Activated naive CD8-positive, alpha-beta T cell treated with anti-CD3 and anti-CD28 coated beads, Interleukin-2, amount 50 U/mL, for 24 hours (primary cell): ENCODE measurements at regions not wholly inside any gene's neighbourhood (a gene's known extent, or its start where the extent isn't known, plus 50 kb on each side); places are given as distances from the start of the nearest gene placed in this dataset.

Experiments
- ATAC-seq: fragments of 150-1000 bp; cut with Tn5 transposase; one replicate; pipeline ENCODE4 v1.10.0; 2021
- DNase-seq: peaks from one replicate; pipeline ENCODE4 v3.0.0; 2021
- H3K27ac Mint-ChIP-seq: one replicate; pipeline ENCODE4 v1.8.0; 2021; ENCODE audit warnings: mild to moderate bottlenecking, mixed read lengths
- H3K27me3 Mint-ChIP-seq: one replicate; pipeline ENCODE4 v1.8.0; 2021; ENCODE audit warnings: mixed read lengths
- H3K36me3 Mint-ChIP-seq: one replicate; pipeline ENCODE4 v1.8.0; 2021; ENCODE audit warnings: low read depth, mixed read lengths
- H3K4me1 Mint-ChIP-seq: one replicate; pipeline ENCODE4 v1.8.0; 2021; ENCODE audit warnings: mixed read lengths
- H3K4me3 Mint-ChIP-seq: one replicate; pipeline ENCODE4 v1.8.0; 2021; ENCODE audit warnings: mild to moderate bottlenecking, moderate library complexity, mixed read lengths
- H3K9me3 Mint-ChIP-seq: one replicate; pipeline ENCODE4 v1.8.0; 2021; ENCODE audit warnings: mixed read lengths

- DNase-seq (no peak), ATAC-seq (no peak)
- Mint-ChIP-seq H3K4me3 (no peak overlapping the region), H3K4me1 (peaks cover 11% of the 10 kb centered on the region), H3K27ac (no peak overlapping the region), H3K9me3 (no peaks in the 10 kb centered on the region), H3K36me3 (no peaks in the 10 kb centered on the region), H3K27me3 (peaks cover 11% of the 10 kb centered on the region)
Measured at GRCh38 chr2:204183608-204184007, 247.0 kb downstream of the ICOS start.

- H3K4me3 Mint-ChIP-seq, result no peak overlapping the region
- ATAC-seq (no peak), DNase-seq (no peak)
- H3K27ac Mint-ChIP-seq, result no peak overlapping the region
- no peaks in the 10 kb centered on the region for H3K36me3 Mint-ChIP-seq
- H3K27me3 Mint-ChIP-seq, result peaks cover 8% of the 10 kb centered on the region
- peaks cover 11% of the 10 kb centered on the region for H3K4me1 Mint-ChIP-seq
- no peaks in the 10 kb centered on the region for H3K9me3 Mint-ChIP-seq
Measured at GRCh38 chr2:204184226-204184625, 247.7 kb downstream of the ICOS start.

GRCh38 chr2:204187229-204188083 lies 250.9 kb downstream of the ICOS start:
- peaks cover 11% of the 10 kb centered on the region for H3K4me1 Mint-ChIP-seq
- no peak for DNase-seq
- no peaks in the 10 kb centered on the region for H3K9me3 Mint-ChIP-seq
- H3K27me3 Mint-ChIP-seq, result no peaks in the 10 kb centered on the region
- ATAC-seq, result no peak
- no peak overlapping the region for H3K27ac Mint-ChIP-seq
- no peak overlapping the region for H3K4me3 Mint-ChIP-seq
- no peaks in the 10 kb centered on the region for H3K36me3 Mint-ChIP-seq

- Mint-ChIP-seq H3K27me3 (peaks cover 2% of the 10 kb centered on the region), H3K9me3 (no peaks in the 10 kb centered on the region), H3K4me1 (peaks cover 11% of the 10 kb centered on the region), H3K4me3 (no peak overlapping the region), H3K27ac (no peak overlapping the region), H3K36me3 (no peaks in the 10 kb centered on the region)
- ATAC-seq (no peak), DNase-seq (no peak)
Measured at GRCh38 chr2:204191574-204191973, 255.0 kb downstream of the ICOS start.

GRCh38 chr2:204195498-204195897 lies 258.9 kb downstream of the ICOS start:
- no peaks in the 10 kb centered on the region for H3K36me3 Mint-ChIP-seq
- no peak for ATAC-seq
- no peaks in the 10 kb centered on the region for H3K4me1 Mint-ChIP-seq
- no peaks in the 10 kb centered on the region for H3K9me3 Mint-ChIP-seq
- no peak overlapping the region for H3K4me3 Mint-ChIP-seq
- no peak overlapping the region for H3K27ac Mint-ChIP-seq
- DNase-seq, result no peak
- H3K27me3 Mint-ChIP-seq, result peaks cover 2% of the 10 kb centered on the region

- Mint-ChIP-seq H3K27ac (no peak overlapping the region), H3K4me1 (no peaks in the 10 kb centered on the region), H3K27me3 (peaks cover 7% of the 10 kb centered on the region), H3K36me3 (no peaks in the 10 kb centered on the region), H3K9me3 (no peaks in the 10 kb centered on the region), H3K4me3 (no peak overlapping the region)
- DNase-seq, result no peak
- no peak for ATAC-seq
Measured at GRCh38 chr2:204197336-204198005, 260.9 kb downstream of the ICOS start.

GRCh38 chr2:204199357-204199756 lies 262.8 kb downstream of the ICOS start:
- no peak for ATAC-seq
- Mint-ChIP-seq H3K4me1 (no peaks in the 10 kb centered on the region), H3K4me3 (no peak overlapping the region), H3K27ac (no peak overlapping the region), H3K36me3 (no peaks in the 10 kb centered on the region), H3K9me3 (no peaks in the 10 kb centered on the region), H3K27me3 (peaks cover 7% of the 10 kb centered on the region)
- no peak for DNase-seq

- no peaks in the 10 kb centered on the region for H3K36me3 Mint-ChIP-seq
- no peaks in the 10 kb centered on the region for H3K4me1 Mint-ChIP-seq
- no peaks in the 10 kb centered on the region for H3K9me3 Mint-ChIP-seq
- DNase-seq (no peak), ATAC-seq (no peak)
- no peak overlapping the region for H3K27ac Mint-ChIP-seq
- H3K4me3 Mint-ChIP-seq, result no peak overlapping the region
- H3K27me3 Mint-ChIP-seq, result peaks cover 13% of the 10 kb centered on the region
Measured at GRCh38 chr2:204201507-204201906, 264.9 kb downstream of the ICOS start.

- no peaks in the 10 kb centered on the region for H3K9me3 Mint-ChIP-seq
- H3K27me3 Mint-ChIP-seq, result peaks cover 15% of the 10 kb centered on the region
- DNase-seq (no peak), ATAC-seq (no peak)
- H3K4me3 Mint-ChIP-seq, result no peak overlapping the region
- no peak overlapping the region for H3K27ac Mint-ChIP-seq
- H3K36me3 Mint-ChIP-seq, result no peaks in the 10 kb centered on the region
- H3K4me1 Mint-ChIP-seq, result no peaks in the 10 kb centered on the region
Measured at GRCh38 chr2:204202253-204202652, 265.7 kb downstream of the ICOS start.

- no peaks in the 10 kb centered on the region for H3K9me3 Mint-ChIP-seq
- no peak for DNase-seq
- no peaks in the 10 kb centered on the region for H3K36me3 Mint-ChIP-seq
- no peaks in the 10 kb centered on the region for H3K4me1 Mint-ChIP-seq
- ATAC-seq, result no peak
- no peak overlapping the region for H3K27ac Mint-ChIP-seq
- H3K4me3 Mint-ChIP-seq, result no peak overlapping the region
- peaks cover 15% of the 10 kb centered on the region for H3K27me3 Mint-ChIP-seq
Measured at GRCh38 chr2:204203704-204204103, 267.1 kb downstream of the ICOS start.

- no peaks in the 10 kb centered on the region for H3K36me3 Mint-ChIP-seq
- DNase-seq (no peak), ATAC-seq (no peak)
- H3K27ac Mint-ChIP-seq, result no peak overlapping the region
- no peak overlapping the region for H3K4me3 Mint-ChIP-seq
- no peaks in the 10 kb centered on the region for H3K9me3 Mint-ChIP-seq
- peaks cover 15% of the 10 kb centered on the region for H3K27me3 Mint-ChIP-seq
- no peaks in the 10 kb centered on the region for H3K4me1 Mint-ChIP-seq
Measured at GRCh38 chr2:204205082-204205481, 268.5 kb downstream of the ICOS start.

GRCh38 chr2:204205538-204205937 lies 269.0 kb downstream of the ICOS start:
- Mint-ChIP-seq H3K4me1 (no peaks in the 10 kb centered on the region), H3K27ac (no peak overlapping the region), H3K36me3 (no peaks in the 10 kb centered on the region), H3K27me3 (peaks cover 15% of the 10 kb centered on the region), H3K9me3 (no peaks in the 10 kb centered on the region), H3K4me3 (no peak overlapping the region)
- no peak for DNase-seq
- ATAC-seq, result no peak

- Mint-ChIP-seq H3K9me3 (no peaks in the 10 kb centered on the region), H3K4me1 (no peaks in the 10 kb centered on the region), H3K27me3 (peaks cover 10% of the 10 kb centered on the region), H3K4me3 (no peak overlapping the region), H3K36me3 (no peaks in the 10 kb centered on the region), H3K27ac (no peak overlapping the region)
- DNase-seq (no peak), ATAC-seq (no peak)
Measured at GRCh38 chr2:204207866-204208265, 271.3 kb downstream of the ICOS start.

GRCh38 chr2:204213588-204213987 lies 277.0 kb downstream of the ICOS start:
- H3K27me3 Mint-ChIP-seq, result peaks cover 3% of the 10 kb centered on the region
- H3K4me3 Mint-ChIP-seq, result no peak overlapping the region
- DNase-seq, result no peak
- ATAC-seq, result no peak
- H3K4me1 Mint-ChIP-seq, result no peaks in the 10 kb centered on the region
- no peak overlapping the region for H3K27ac Mint-ChIP-seq
- no peaks in the 10 kb centered on the region for H3K36me3 Mint-ChIP-seq
- H3K9me3 Mint-ChIP-seq, result peaks cover 8% of the 10 kb centered on the region

GRCh38 chr2:204218040-204218439 lies 281.5 kb downstream of the ICOS start:
- H3K4me1 Mint-ChIP-seq, result no peaks in the 10 kb centered on the region
- peaks cover 3% of the 10 kb centered on the region for H3K27me3 Mint-ChIP-seq
- H3K9me3 Mint-ChIP-seq, result peaks cover 8% of the 10 kb centered on the region
- no peak overlapping the region for H3K4me3 Mint-ChIP-seq
- H3K36me3 Mint-ChIP-seq, result no peaks in the 10 kb centered on the region
- no peak for DNase-seq
- no peak for ATAC-seq
- no peak overlapping the region for H3K27ac Mint-ChIP-seq
